H9 (cell line): ENCODE measurements at regions not wholly inside any gene's neighbourhood (a gene's known extent, or its start where the extent isn't known, plus 50 kb on each side); places are given as distances from the start of the nearest gene placed in this dataset.

Experiments
- DNase-seq: peaks from one replicate; pipeline ENCODE4 v3.0.0-alpha.2; 2017
- H2AFZ ChIP-seq: one replicate; pipeline ENCODE4 v1.6.1; 2013; ENCODE audit warnings: mild to moderate bottlenecking, low read length, control low read depth, moderate library complexity
- H2AK5ac ChIP-seq: 2 replicates; pipeline ENCODE4 v1.6.1; 2013; ENCODE audit warnings: low read length, control low read depth, mixed read lengths; ENCODE audit not compliant: insufficient read length
- H2BK120ac ChIP-seq: one replicate; pipeline ENCODE4 v1.6.1; 2013; ENCODE audit warnings: low read depth, mild to moderate bottlenecking, low read length, control low read depth, inconsistent platforms; ENCODE audit not compliant: poor library complexity, severe bottlenecking
- H2BK12ac ChIP-seq: 2 replicates; pipeline ENCODE4 v1.6.1; 2013; ENCODE audit warnings: low read length, control low read depth, mixed read lengths, low read depth; ENCODE audit not compliant: insufficient read length
- H2BK15ac ChIP-seq: 2 replicates; pipeline ENCODE4 v1.6.1; 2013; ENCODE audit warnings: low read depth, low read length, control low read depth
- H2BK20ac ChIP-seq: one replicate; pipeline ENCODE4 v1.6.1; 2013; ENCODE audit warnings: low read depth, mild to moderate bottlenecking, low read length, control low read depth, inconsistent platforms; ENCODE audit not compliant: poor library complexity, severe bottlenecking
- H2BK5ac ChIP-seq: 2 replicates; pipeline ENCODE4 v1.6.1; 2013; ENCODE audit warnings: low read length, control low read depth, mixed read lengths; ENCODE audit not compliant: insufficient read length
- H3K14ac ChIP-seq: 2 replicates; pipeline ENCODE4 v1.6.1; 2013; ENCODE audit warnings: low read length, control low read depth; ENCODE audit not compliant: insufficient read depth
- H3K18ac ChIP-seq: 2 replicates; pipeline ENCODE4 v1.6.1; 2013; ENCODE audit warnings: low read depth, mild to moderate bottlenecking, mixed read lengths, low read length, control low read depth; ENCODE audit not compliant: insufficient read length
- H3K23ac ChIP-seq: 2 replicates; pipeline ENCODE4 v1.6.1; 2013; ENCODE audit warnings: low read length, control low read depth, mixed read lengths, low read depth; ENCODE audit not compliant: insufficient read length
- H3K23me2 ChIP-seq: 2 replicates; pipeline ENCODE4 v1.6.1; 2013; ENCODE audit warnings: low read depth, mild to moderate bottlenecking, mixed read lengths, low read length, control low read depth; ENCODE audit not compliant: insufficient read length, poor library complexity, severe bottlenecking
- H3K27ac ChIP-seq: 2 replicates; pipeline ENCODE4 v1.5.1; 2013; ENCODE audit warnings: low read length, control low read depth, mixed read lengths, low read depth; ENCODE audit not compliant: insufficient read length
- H3K27me3 ChIP-seq: 2 replicates; pipeline ENCODE4 v1.6.1; 2013; ENCODE audit warnings: low read length, control low read depth, inconsistent platforms; ENCODE audit not compliant: insufficient read depth
- H3K4ac ChIP-seq: 2 replicates; pipeline ENCODE4 v1.6.1; 2013; ENCODE audit warnings: low read depth, mild to moderate bottlenecking, control low read depth, inconsistent platforms, low read length, moderate library complexity
- H3K4me1 ChIP-seq: 2 replicates; pipeline ENCODE4 v1.6.1; 2013; ENCODE audit warnings: low read length, control low read depth, inconsistent platforms; ENCODE audit not compliant: insufficient read depth
- H3K4me2 ChIP-seq: 2 replicates; pipeline ENCODE4 v1.6.1; 2013; ENCODE audit warnings: low read length, control low read depth, mixed read lengths; ENCODE audit not compliant: insufficient read length, insufficient read depth
- H3K56ac ChIP-seq: 2 replicates; pipeline ENCODE4 v1.6.1; 2013; ENCODE audit warnings: low read depth, mild to moderate bottlenecking, mixed read lengths, low read length, control low read depth; ENCODE audit not compliant: insufficient read length
- H3K79me1 ChIP-seq: 2 replicates; pipeline ENCODE4 v1.6.1; 2013; ENCODE audit warnings: low read depth, mild to moderate bottlenecking, moderate library complexity, low read length, control low read depth, inconsistent platforms; ENCODE audit not compliant: insufficient read depth, poor library complexity, severe bottlenecking
- H3K79me2 ChIP-seq: 2 replicates; pipeline ENCODE4 v1.6.1; 2013; ENCODE audit warnings: low read length, control low read depth, inconsistent platforms; ENCODE audit not compliant: insufficient read depth
- H3K9ac ChIP-seq: 2 replicates; pipeline ENCODE4 v1.6.1; 2013; ENCODE audit warnings: low read length, control low read depth, mixed read lengths; ENCODE audit not compliant: insufficient read length; ENCODE audit errors: extremely low read depth
- H3K9me3 ChIP-seq: one replicate; pipeline ENCODE4 v1.6.1; 2013; ENCODE audit warnings: low read depth, low read length, inconsistent platforms; ENCODE audit not compliant: control insufficient read depth
- H3T11ph ChIP-seq: one replicate; pipeline ENCODE4 v1.6.1; 2013; ENCODE audit warnings: mild to moderate bottlenecking, low read length, control low read depth, inconsistent platforms
- H4K20me1 ChIP-seq: one replicate; pipeline ENCODE4 v1.6.1; 2013; ENCODE audit not compliant: control insufficient read depth, insufficient read length, insufficient read depth
- H4K5ac ChIP-seq: 2 replicates; pipeline ENCODE4 v1.6.1; 2013; ENCODE audit warnings: low read depth, mild to moderate bottlenecking, mixed read lengths, low read length, control low read depth; ENCODE audit not compliant: insufficient read length
- H4K8ac ChIP-seq: replicated peaks from 2 replicates; pipeline ENCODE4 v1.6.1; 2013; ENCODE audit warnings: low read length, control low read depth, mixed read lengths, low read depth; ENCODE audit not compliant: insufficient read length
- H4K91ac ChIP-seq: 2 replicates; pipeline ENCODE4 v1.6.1; 2013; ENCODE audit warnings: low read depth, mild to moderate bottlenecking, moderate library complexity, mixed read lengths, low read length, control low read depth; ENCODE audit not compliant: insufficient read length
- H3K27ac Mint-ChIP-seq, 3 experiments: 2 replicates in 2 of 3; 3 replicates in 1 of 3; pipeline ENCODE4 v1.8.0; 2020 to 2021; ENCODE audit warnings: mixed read lengths in 3 of 3, mild to moderate bottlenecking in 1 of 3, moderate library complexity in 1 of 3
- H3K27me3 Mint-ChIP-seq: 2 replicates; pipeline ENCODE4 v1.8.0; 2021; ENCODE audit warnings: low read depth, mild to moderate bottlenecking, moderate library complexity, mixed read lengths
- H3K36me3 Mint-ChIP-seq, 3 experiments: 2 replicates in 2 of 3; 3 replicates in 1 of 3; pipeline ENCODE4 v1.8.0; 2020 to 2021; ENCODE audit warnings: low read depth in 3 of 3, mixed read lengths in 3 of 3; ENCODE audit not compliant: insufficient read depth in 1 of 3
- H3K4me1 Mint-ChIP-seq, 2 experiments: 2 replicates each; pipeline ENCODE4 v1.8.0; 2020; ENCODE audit warnings: mixed read lengths in 2 of 2
- H3K4me3 Mint-ChIP-seq, 2 experiments: 2 replicates in 1 of 2; 3 replicates in 1 of 2; pipeline ENCODE4 v1.8.0; 2020 to 2021; ENCODE audit warnings: mild to moderate bottlenecking in 2 of 2, mixed read lengths in 2 of 2, moderate library complexity in 1 of 2
- H3K9me3 Mint-ChIP-seq, 2 experiments: 2 replicates in 1 of 2; 3 replicates in 1 of 2; pipeline ENCODE4 v1.8.0; 2020; ENCODE audit warnings: mild to moderate bottlenecking in 2 of 2, mixed read lengths in 2 of 2, moderate library complexity in 1 of 2
- WGBS: extraction: QIAGEN DNeasy Blood & Tissue Kit; methylation state at CpG from one replicate; pipeline ENCODE4 v1.1.7; 2013; ENCODE audit warnings: missing lambda C conversion rate, low lambda C conversion rate, mixed read lengths; ENCODE audit not compliant: insufficient read length; ENCODE audit errors: extremely low coverage; 5-methylcytosine and 5-hydroxymethylcytosine counted together
- TF ChIP-seq, protein P1 (sequence below): fragments of 200-600 bp; sonication (generic); conservative IDR thresholded peaks from 3 replicates; pipeline ENCODE4 v1.8.0; 2021; ENCODE audit warnings: antibody characterized with exemption, mild to moderate bottlenecking

DNA sequence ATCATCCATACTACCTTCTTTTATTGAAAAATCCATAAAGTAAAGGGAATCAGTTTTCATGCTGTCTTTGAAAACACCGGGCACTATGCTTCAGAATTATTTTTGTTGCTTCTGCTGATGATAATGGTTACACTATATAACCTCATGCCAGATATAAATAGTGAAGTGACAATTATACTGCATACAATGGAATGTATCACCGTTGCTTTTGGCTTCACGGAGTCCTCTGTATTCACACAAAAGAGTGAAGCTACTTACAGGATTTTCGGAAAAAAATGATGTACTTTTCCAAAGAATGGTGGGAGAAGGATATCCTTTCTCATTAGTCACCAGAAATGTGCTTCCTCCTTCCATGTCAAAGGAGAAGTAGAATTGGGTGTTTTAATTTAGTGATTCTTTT lies 159.1 kb upstream of the PITX2 start:
- Histone ChIP-seq H2AK5ac (no peak overlapping the region), H2BK12ac (no peak overlapping the region), H4K20me1 (no peaks in the 10 kb centered on the region), H4K8ac (no peak overlapping the region), H2AFZ (no peak overlapping the region), H3K23me2 (no peaks in the 10 kb centered on the region), H3K9ac (no peak overlapping the region), H3K4me1 (no peaks in the 10 kb centered on the region), H4K91ac (no peak overlapping the region), H3K18ac (no peak overlapping the region), H3K27ac (no peak overlapping the region), H2BK120ac (no peak overlapping the region), H3K79me2 (no peaks in the 10 kb centered on the region), H3K14ac (no peak overlapping the region), H3K9me3 (no peaks in the 10 kb centered on the region), H3T11ph (no peak overlapping the region), H2BK15ac (no peak overlapping the region), H2BK20ac (no peak overlapping the region), H3K4ac (no peak overlapping the region), H3K79me1 (no peaks in the 10 kb centered on the region), H3K27me3 (no peaks in the 10 kb centered on the region), H3K4me2 (no peak overlapping the region), H4K5ac (no peak overlapping the region), H2BK5ac (no peak overlapping the region), H3K23ac (no peak overlapping the region), H3K56ac (no peak overlapping the region)
- DNase-seq = no peak
- H3K36me3 Mint-ChIP-seq = no peaks in the 10 kb centered on the region
- TF ChIP-seq, protein P1, sequence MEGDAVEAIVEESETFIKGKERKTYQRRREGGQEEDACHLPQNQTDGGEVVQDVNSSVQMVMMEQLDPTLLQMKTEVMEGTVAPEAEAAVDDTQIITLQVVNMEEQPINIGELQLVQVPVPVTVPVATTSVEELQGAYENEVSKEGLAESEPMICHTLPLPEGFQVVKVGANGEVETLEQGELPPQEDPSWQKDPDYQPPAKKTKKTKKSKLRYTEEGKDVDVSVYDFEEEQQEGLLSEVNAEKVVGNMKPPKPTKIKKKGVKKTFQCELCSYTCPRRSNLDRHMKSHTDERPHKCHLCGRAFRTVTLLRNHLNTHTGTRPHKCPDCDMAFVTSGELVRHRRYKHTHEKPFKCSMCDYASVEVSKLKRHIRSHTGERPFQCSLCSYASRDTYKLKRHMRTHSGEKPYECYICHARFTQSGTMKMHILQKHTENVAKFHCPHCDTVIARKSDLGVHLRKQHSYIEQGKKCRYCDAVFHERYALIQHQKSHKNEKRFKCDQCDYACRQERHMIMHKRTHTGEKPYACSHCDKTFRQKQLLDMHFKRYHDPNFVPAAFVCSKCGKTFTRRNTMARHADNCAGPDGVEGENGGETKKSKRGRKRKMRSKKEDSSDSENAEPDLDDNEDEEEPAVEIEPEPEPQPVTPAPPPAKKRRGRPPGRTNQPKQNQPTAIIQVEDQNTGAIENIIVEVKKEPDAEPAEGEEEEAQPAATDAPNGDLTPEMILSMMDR = no peak
- H3K9me3 Mint-ChIP-seq = no peaks in the 10 kb centered on the region
- no peak overlapping the region for H3K4me3 Mint-ChIP-seq
- WGBS = no CpG with 5 or more reads among the region's 4 CpGs
- H3K27me3 Mint-ChIP-seq = no peaks in the 10 kb centered on the region
- H3K4me1 Mint-ChIP-seq = no peaks in the 10 kb centered on the region
- no peak overlapping the region for H3K27ac Mint-ChIP-seq
